ENCODE measurements at regions not wholly inside any gene's neighbourhood (a gene's known extent, or its start where the extent isn't known, plus 50 kb on each side); places are given as distances from the start of the nearest gene placed in this dataset.
"Not testable (repeated sequence)": the region's sequence is repeated elsewhere in the genome, so short reads cannot be mapped to it uniquely, and the experiment has no call there.

DNA sequence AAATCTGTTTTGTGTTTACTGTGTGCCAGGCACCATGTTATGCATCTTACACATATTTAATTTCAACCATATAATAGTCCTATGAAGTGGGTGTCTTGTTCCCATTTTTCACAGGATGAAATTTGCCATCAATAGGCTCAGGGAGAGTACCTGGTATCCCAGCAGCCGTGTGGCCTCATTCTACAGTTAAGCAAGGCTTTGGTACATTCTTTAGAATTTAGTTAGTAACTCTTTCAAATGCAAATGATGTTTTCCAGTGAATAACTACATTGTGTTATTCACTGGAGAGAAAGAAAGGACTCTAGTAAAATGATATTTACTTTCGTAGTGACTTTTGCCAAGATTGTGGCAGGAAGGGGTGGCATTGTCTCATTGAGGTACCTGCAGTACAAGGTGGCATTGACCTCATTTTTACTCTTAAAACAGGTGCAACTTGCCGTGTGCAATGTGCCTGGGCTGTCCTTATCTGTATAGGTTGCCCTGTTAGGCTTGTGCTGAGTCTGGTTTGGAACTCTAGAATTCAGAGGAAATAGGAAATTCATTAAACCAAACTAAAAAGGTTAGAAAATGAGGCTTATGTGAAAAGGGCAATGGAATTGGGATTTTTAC lies 117.4 kb upstream of the NBPF8 start:
- H3K4me1 Mint-ChIP-seq; H3K27ac Mint-ChIP-seq; ATAC-seq (ENCODE audit: low read depth); H3K36me3 Mint-ChIP-seq; POLR2A ChIA-PET; DNase-seq; H3K9me3 Mint-ChIP-seq; H3K27me3 Mint-ChIP-seq; H3K4me3 Mint-ChIP-seq: not testable (repeated sequence)

- H3K9me3 Mint-ChIP-seq; H3K36me3 Mint-ChIP-seq; H3K27ac Mint-ChIP-seq; H3K27me3 Mint-ChIP-seq; H3K4me3 Mint-ChIP-seq; H3K4me1 Mint-ChIP-seq; POLR2A ChIA-PET; ATAC-seq (ENCODE audit: low read depth); DNase-seq: not testable (repeated sequence)
These were observed 113.8 kb upstream of the SEC22B start for GRCh38 chr1:120290105-120290504.

DNA sequence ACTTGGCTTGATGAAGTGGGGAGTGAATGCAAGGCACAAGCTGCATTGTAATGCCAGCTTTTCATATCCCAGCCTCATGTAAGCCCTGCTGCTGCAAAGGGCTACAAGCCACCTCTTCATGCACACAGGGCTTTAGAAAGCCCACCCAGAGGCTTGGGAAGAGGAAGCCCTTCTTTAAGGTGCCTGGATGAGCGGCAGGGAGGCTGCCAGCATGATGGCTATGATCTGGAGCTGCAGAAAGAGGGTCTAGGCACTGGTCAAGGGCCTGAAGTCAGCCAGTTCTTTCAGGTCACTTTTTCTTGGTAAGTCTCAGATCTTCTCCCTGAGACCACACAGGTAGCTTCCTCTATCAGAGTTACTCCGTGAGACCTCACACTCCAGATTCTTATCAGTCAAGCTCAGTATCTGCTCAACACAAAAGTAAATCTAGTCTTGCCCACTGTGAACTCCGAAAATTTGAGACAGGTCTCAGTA lies 113.3 kb upstream of the SEC22B start:
- H3K4me3 Mint-ChIP-seq; POLR2A ChIA-PET; ATAC-seq (ENCODE audit: low read depth); H3K27ac Mint-ChIP-seq; H3K27me3 Mint-ChIP-seq; DNase-seq; H3K36me3 Mint-ChIP-seq; H3K9me3 Mint-ChIP-seq; H3K4me1 Mint-ChIP-seq: not testable (repeated sequence)

GRCh38 chr1:120288814-120289600 lies 112.7 kb upstream of the SEC22B start:
- H3K27me3 Mint-ChIP-seq, H3K4me1 Mint-ChIP-seq, POLR2A ChIA-PET, H3K36me3 Mint-ChIP-seq, H3K27ac Mint-ChIP-seq, H3K4me3 Mint-ChIP-seq, DNase-seq, H3K9me3 Mint-ChIP-seq: not testable (repeated sequence)
- ATAC-seq (ENCODE audit: low read depth), result peak; percentile 41

DNA sequence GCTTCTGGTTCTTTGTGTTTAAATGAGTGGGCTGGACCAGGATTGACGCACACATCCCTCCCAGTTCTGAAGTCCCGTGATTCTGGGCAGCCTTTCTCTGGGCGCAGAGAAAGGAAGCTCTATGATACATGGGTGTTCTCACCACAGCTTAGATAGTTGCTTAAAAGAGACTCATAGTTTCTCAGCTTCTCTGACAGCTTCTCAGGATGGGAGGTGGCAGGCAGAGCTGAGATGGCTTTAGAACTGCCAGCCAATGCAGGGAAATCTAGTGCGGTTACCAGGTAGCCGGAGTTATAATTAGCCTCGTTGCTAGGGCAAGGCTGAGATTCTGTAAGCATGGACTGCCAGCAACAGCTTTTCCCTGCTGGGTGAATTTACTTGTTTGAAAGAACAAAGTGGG lies 111.8 kb upstream of the SEC22B start:
- H3K36me3 Mint-ChIP-seq, H3K4me3 Mint-ChIP-seq, H3K27me3 Mint-ChIP-seq, DNase-seq, H3K27ac Mint-ChIP-seq, H3K9me3 Mint-ChIP-seq, H3K4me1 Mint-ChIP-seq, POLR2A ChIA-PET: not testable (repeated sequence)
- peak; percentile 69 for ATAC-seq (ENCODE audit: low read depth)

- H3K27me3 Mint-ChIP-seq; POLR2A ChIA-PET; H3K9me3 Mint-ChIP-seq; H3K4me3 Mint-ChIP-seq; H3K27ac Mint-ChIP-seq; ATAC-seq (ENCODE audit: low read depth); H3K36me3 Mint-ChIP-seq; H3K4me1 Mint-ChIP-seq; DNase-seq: not testable (repeated sequence)
These were observed 106.6 kb upstream of the SEC22B start for GRCh38 chr1:120282744-120283464.

DNA sequence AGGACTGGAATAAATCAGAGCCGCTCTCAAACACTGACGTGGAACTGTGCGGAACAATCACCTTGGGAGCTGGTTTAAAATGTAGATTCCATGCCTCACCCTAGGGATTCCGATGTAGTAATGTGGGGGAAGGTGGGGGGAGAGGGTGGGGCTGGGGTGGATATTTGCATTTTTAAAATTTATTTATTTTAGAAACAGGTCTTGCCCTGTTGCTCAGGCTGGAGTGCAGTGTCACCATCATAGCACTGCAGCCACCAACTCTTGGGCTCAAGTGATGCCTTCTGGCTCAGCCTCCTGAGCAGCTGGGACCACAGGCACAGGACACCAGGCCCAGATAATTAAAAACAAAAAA lies 101.9 kb upstream of the SEC22B start:
- DNase-seq; POLR2A ChIA-PET; H3K4me3 Mint-ChIP-seq; H3K9me3 Mint-ChIP-seq; H3K27ac Mint-ChIP-seq; H3K36me3 Mint-ChIP-seq; H3K4me1 Mint-ChIP-seq; H3K27me3 Mint-ChIP-seq; ATAC-seq (ENCODE audit: low read depth): not testable (repeated sequence)

- ATAC-seq (ENCODE audit: low read depth); DNase-seq; POLR2A ChIA-PET; H3K36me3 Mint-ChIP-seq; H3K27ac Mint-ChIP-seq; H3K4me1 Mint-ChIP-seq; H3K4me3 Mint-ChIP-seq; H3K9me3 Mint-ChIP-seq; H3K27me3 Mint-ChIP-seq: not testable (repeated sequence)
These were observed 101.3 kb upstream of the SEC22B start for GRCh38 chr1:120277428-120278258.

- H3K27me3 Mint-ChIP-seq; H3K27ac Mint-ChIP-seq; H3K4me3 Mint-ChIP-seq; DNase-seq; POLR2A ChIA-PET; H3K9me3 Mint-ChIP-seq; ATAC-seq (ENCODE audit: low read depth); H3K4me1 Mint-ChIP-seq; H3K36me3 Mint-ChIP-seq: not testable (repeated sequence)
These were observed 100.4 kb upstream of the SEC22B start for GRCh38 chr1:120276710-120277109.

DNA sequence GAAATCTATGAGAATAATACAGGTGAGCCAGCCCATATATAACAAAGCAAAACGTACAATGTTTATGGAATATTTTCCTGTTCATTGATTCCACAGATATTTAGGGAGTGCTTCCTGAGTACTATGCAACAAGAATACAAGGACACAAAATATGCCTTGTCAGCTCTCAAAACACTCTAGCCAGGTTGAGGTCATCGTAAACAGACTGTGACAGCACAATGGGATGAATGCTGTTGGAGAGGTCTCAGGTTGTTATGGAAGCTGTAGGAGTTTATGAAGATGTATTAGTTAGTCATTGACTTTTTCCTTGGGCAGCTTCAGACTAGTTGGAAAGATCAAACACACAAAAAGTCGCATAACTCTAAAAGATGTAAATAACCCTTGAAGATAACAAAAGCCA lies 98.1 kb upstream of the SEC22B start:
- ATAC-seq (ENCODE audit: low read depth); POLR2A ChIA-PET; H3K4me1 Mint-ChIP-seq; DNase-seq; H3K36me3 Mint-ChIP-seq; H3K9me3 Mint-ChIP-seq; H3K27ac Mint-ChIP-seq; H3K27me3 Mint-ChIP-seq; H3K4me3 Mint-ChIP-seq: not testable (repeated sequence)

- H3K4me1 Mint-ChIP-seq; H3K27ac Mint-ChIP-seq; DNase-seq; H3K36me3 Mint-ChIP-seq; H3K27me3 Mint-ChIP-seq; H3K4me3 Mint-ChIP-seq; ATAC-seq (ENCODE audit: low read depth); POLR2A ChIA-PET; H3K9me3 Mint-ChIP-seq: not testable (repeated sequence)
These were observed 97.0 kb upstream of the SEC22B start for GRCh38 chr1:120273363-120273762.

DNA sequence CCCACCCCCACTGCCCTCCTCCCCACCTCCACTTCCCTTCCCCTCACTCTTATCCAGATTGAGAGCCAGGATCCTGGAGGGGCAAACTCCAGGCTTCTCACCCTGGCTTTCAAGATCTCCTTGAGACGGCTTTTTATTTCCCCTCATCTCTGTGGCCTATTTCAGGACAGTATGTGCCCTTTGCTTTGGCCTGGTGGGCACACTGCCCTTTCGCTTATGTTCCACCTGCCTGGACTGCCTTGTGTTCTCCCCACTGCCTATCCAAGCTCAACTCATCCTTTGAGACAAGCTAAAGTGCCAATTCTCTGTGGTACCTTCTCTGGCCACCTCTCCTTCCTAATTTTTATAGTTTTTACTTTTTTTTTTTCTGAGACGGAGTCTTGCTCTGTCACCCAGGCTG lies 95.9 kb upstream of the SEC22B start:
- H3K9me3 Mint-ChIP-seq; DNase-seq; H3K4me1 Mint-ChIP-seq; H3K27me3 Mint-ChIP-seq; H3K36me3 Mint-ChIP-seq; H3K27ac Mint-ChIP-seq; POLR2A ChIA-PET; H3K4me3 Mint-ChIP-seq; ATAC-seq (ENCODE audit: low read depth): not testable (repeated sequence)

- ATAC-seq (ENCODE audit: low read depth); H3K4me1 Mint-ChIP-seq; H3K4me3 Mint-ChIP-seq; POLR2A ChIA-PET; H3K9me3 Mint-ChIP-seq; H3K27me3 Mint-ChIP-seq; H3K36me3 Mint-ChIP-seq; DNase-seq; H3K27ac Mint-ChIP-seq: not testable (repeated sequence)
These were observed 95.4 kb upstream of the SEC22B start for GRCh38 chr1:120271561-120272221.

Measured in activated naive CD8-positive, alpha-beta T cell treated with anti-CD3 and anti-CD28 coated beads, Interleukin-2, amount 10 ng/mL, durations not matched to agents 7 days and 5 days (primary cell).